ENCODE measurements at regions not wholly inside any gene's neighbourhood (a gene's known extent, or its start where the extent isn't known, plus 50 kb on each side); places are given as distances from the start of the nearest gene placed in this dataset.
"Not testable (repeated sequence)": the region's sequence is repeated elsewhere in the genome, so short reads cannot be mapped to it uniquely, and the experiment has no call there.

DNA sequence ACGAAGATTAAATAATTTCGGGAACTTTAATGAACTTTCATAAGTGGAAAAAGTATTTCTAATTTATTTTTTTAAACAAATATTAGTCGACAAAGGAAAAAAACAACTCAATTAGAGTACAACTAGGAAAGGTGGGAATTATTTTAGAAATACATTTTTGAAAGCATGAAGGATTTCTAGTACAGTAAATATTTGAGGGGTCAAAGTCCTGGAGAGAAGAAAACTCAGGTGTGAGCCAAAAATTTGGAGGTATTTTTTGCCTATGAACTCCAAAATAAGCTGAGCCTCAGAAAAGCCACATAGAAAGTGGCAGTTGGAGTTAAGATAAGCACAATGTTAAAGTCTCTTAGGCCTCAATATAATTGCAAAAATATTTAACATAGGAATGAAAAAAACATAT is 2017.3 kb downstream of the C4orf33 start:
- DNase-seq (ENCODE audit: extremely low read depth in 1 of 2, low read depth in 1 of 2), result no peak

- DNase-seq (ENCODE audit: extremely low read depth in 1 of 2, low read depth in 1 of 2), result no peak
These were observed 2017.8 kb downstream of the C4orf33 start for GRCh38 chr4:131113704-131114103.

- no peak for DNase-seq (ENCODE audit: extremely low read depth in 1 of 2, low read depth in 1 of 2)
These were observed 2023.7 kb downstream of the C4orf33 start for GRCh38 chr4:131119661-131120060.

DNA sequence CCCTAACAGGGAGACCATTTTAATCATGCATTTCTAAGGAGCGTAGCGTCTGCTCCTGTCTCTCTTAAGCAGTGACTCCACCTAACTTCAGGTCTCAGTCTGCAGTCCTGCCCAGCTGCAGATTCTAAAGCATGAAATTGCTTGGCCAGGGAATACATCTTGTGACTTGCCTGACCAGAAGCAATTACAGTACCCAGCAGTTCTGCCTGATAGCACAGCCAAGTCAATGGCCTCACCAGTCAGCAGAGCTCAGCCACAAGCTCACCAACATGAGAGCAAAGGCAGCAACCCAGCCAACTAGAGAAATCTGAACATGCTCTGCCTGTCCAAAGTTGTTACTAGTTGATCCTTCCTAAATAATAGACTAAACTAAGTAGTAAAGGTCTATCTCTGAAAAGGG is 2011.9 kb upstream of the PCDH10 start:
- DNase-seq (ENCODE audit: extremely low read depth in 1 of 2, low read depth in 1 of 2), result no peak

GRCh38 chr4:131159261-131159660 is 1989.8 kb upstream of the PCDH10 start:
- DNase-seq (ENCODE audit: extremely low read depth in 1 of 2, low read depth in 1 of 2), result no peak

GRCh38 chr4:131192318-131192717 is 1956.8 kb upstream of the PCDH10 start:
- no peak for DNase-seq (ENCODE audit: extremely low read depth in 1 of 2, low read depth in 1 of 2)

GRCh38 chr4:131207589-131207988 is 1941.5 kb upstream of the PCDH10 start:
- no peak for DNase-seq (ENCODE audit: extremely low read depth in 1 of 2, low read depth in 1 of 2)

DNA sequence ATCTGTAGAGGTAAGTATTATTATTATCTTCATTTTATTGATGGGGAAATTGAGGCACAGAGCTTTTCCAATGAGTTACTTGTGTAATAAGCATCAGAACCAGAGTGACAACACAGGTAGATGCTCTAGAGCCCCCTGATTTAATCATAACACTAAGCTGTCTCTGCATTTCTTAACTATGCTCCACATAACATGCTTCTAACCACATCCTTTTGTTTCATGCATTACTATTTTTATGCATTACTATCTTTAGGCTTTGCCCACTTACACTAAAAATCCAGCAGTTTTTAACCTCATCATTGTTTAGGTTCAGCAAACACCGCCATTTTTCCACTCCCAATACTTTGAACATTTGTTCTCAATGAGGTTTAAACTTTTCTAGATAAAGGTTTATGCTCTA is 1900.8 kb upstream of the PCDH10 start:
- no peak for DNase-seq (ENCODE audit: extremely low read depth in 1 of 2, low read depth in 1 of 2)

- DNase-seq (ENCODE audit: extremely low read depth in 1 of 2, low read depth in 1 of 2), result no peak
These were observed 1897.8 kb upstream of the PCDH10 start for GRCh38 chr4:131251321-131251720.

- no peak for DNase-seq (ENCODE audit: extremely low read depth in 1 of 2, low read depth in 1 of 2)
These were observed 1891.9 kb upstream of the PCDH10 start for GRCh38 chr4:131257241-131257640.

DNA sequence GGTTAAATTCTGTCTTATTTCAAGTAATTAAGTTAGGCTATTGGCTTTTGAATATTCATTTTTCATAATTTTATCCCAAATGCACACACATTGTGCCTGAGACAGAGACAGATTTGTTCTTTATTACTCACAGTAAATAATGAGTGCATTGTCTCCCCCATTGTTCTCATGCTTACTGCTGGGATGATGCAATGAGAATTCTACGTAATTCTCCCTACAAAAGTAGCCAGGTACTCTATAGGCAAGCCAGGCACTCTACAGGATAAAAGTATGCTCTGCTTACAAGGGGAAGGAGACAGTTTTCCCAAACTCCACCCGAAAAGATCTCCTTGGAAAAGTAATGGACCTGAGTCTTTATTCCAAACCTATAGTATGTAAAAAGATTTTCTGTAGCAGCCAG is 1890.7 kb upstream of the PCDH10 start:
- DNase-seq (ENCODE audit: extremely low read depth in 1 of 2, low read depth in 1 of 2), result no peak

DNA sequence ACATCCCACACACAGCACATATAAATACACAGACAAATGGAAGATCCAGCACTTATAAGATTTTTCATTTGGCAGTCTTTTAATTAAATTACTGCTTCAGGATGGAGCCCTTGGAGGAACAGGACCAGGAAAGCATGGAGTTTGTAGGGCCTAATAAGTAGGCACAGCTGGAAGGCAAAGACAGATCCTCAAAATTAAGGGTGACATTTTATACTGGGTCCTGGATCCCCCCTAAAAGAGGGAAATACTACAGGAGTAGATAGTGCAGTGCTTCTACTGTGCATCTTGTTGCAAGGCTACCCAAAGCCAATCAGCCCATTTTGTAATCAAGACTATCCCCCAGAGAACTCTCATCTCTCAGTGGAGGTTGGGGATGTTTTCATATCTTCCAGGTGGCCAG is 1860.7 kb upstream of the PCDH10 start:
- no peak for DNase-seq (ENCODE audit: extremely low read depth in 1 of 2, low read depth in 1 of 2)

- DNase-seq (ENCODE audit: extremely low read depth in 1 of 2, low read depth in 1 of 2), result no peak
These were observed 1852.9 kb upstream of the PCDH10 start for GRCh38 chr4:131296192-131296591.

DNA sequence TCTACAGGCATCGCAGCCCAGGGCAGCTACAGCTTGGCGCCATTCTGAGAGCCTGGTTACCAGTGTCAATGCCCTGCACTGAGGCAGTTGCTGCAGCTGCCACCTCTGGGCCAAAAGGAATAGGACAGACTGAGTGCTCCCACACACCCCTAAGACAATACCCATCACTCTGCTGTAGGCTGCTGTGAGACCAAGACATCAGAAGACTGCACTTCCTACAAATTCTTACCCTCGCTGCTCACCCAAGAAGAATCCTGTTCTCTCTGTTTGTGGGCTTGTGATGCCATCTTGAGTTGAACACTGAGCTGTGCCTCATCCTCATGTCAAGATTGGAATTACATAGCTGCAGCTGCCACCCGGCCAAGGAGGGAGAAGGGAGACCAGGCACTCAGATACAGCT is 1847.0 kb upstream of the PCDH10 start:
- no peak for DNase-seq (ENCODE audit: extremely low read depth in 1 of 2, low read depth in 1 of 2)

DNA sequence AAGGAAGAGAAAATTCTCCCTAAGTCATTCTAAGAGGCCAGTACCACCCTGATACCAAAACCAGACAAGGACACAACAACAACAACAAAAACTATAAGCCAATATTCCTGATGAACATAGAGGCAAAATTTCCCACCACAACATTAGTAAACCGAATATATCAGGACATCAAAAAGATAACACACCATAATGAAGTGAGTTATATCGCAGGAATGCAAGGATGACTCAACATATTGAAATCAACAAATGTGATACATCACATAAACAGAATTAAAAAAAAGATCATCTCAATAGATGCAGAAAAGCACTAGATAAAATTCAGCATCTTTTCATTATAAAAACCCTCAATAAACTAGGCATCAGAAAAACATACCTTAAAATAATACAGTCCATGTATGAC is 1844.4 kb upstream of the PCDH10 start:
- no peak for DNase-seq (ENCODE audit: extremely low read depth in 1 of 2, low read depth in 1 of 2)

GRCh38 chr4:131309628-131310027 is 1839.5 kb upstream of the PCDH10 start:
- DNase-seq (ENCODE audit: extremely low read depth in 1 of 2, low read depth in 1 of 2), result no peak

- no peak for DNase-seq (ENCODE audit: extremely low read depth in 1 of 2, low read depth in 1 of 2)
These were observed 1833.0 kb upstream of the PCDH10 start for GRCh38 chr4:131316086-131316485.

DNA sequence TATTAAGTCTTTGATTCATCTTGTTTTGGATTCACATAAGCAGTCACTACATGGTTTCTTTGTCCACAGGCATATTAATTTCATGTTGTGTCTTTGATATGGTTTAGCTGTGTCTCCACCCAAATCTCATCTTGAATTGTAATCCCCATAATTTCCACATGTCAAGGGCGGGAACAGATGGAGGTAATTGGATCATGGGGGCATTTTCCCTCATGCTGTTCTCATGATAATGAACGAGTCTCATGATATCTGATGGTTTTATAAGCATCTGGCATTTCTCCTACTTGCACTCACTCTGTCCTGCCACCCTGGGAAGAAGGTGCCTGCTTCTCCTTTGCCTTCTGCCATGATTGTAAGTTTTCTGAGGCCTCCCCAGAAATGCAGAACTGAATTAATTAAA is 1811.2 kb upstream of the PCDH10 start:
- no peak for DNase-seq (ENCODE audit: extremely low read depth in 1 of 2, low read depth in 1 of 2)

GRCh38 chr4:131339137-131339536 is 1810.0 kb upstream of the PCDH10 start:
- no peak for DNase-seq (ENCODE audit: extremely low read depth in 1 of 2, low read depth in 1 of 2)

DNA sequence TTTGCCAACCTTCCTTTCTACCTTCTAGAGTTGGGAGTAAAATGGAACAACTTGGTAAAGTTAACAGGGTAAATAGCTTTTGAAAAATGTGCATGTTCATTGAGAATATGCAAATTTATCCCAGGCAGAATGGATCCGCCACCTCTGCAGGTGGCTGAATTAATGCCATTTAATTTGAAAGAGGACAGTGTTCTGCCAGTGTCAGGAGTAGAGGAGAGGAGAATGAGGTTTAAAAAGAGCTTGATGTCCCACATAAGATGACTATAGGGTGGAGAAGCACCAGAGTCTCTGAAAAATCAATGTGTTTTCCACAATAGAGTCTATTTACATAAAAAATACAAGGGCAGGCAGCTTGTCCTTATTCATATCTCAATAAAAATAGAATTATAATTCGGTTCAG is 1804.3 kb upstream of the PCDH10 start:
- DNase-seq (ENCODE audit: extremely low read depth in 1 of 2, low read depth in 1 of 2), result no peak

GRCh38 chr4:131347816-131348215 is 1801.3 kb upstream of the PCDH10 start:
- no peak for DNase-seq (ENCODE audit: extremely low read depth in 1 of 2, low read depth in 1 of 2)

- no peak for DNase-seq (ENCODE audit: extremely low read depth in 1 of 2, low read depth in 1 of 2)
These were observed 1800.8 kb upstream of the PCDH10 start for GRCh38 chr4:131348263-131348662.

DNA sequence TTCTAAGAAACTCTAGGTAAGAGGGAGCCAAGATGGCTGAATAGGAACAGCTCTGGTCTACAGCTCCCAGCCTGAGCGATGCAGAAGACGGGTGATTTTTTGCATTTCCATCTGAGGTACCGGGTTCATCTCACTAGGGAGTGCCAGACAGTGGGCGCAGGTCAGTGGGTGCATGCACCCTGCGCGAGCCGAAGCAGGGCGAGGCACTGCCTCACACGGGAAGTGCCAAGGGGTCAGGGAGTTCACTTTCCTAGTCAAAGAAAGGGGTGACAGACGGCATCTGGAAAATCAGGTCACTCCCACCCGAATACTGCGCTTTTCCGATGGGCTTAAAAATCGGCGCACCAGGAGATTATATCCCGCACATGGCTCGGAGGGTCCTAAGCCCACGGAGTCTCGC is 1796.7 kb upstream of the PCDH10 start:
- DNase-seq (ENCODE audit: extremely low read depth in 1 of 2, low read depth in 1 of 2), result not testable (repeated sequence)

DNA sequence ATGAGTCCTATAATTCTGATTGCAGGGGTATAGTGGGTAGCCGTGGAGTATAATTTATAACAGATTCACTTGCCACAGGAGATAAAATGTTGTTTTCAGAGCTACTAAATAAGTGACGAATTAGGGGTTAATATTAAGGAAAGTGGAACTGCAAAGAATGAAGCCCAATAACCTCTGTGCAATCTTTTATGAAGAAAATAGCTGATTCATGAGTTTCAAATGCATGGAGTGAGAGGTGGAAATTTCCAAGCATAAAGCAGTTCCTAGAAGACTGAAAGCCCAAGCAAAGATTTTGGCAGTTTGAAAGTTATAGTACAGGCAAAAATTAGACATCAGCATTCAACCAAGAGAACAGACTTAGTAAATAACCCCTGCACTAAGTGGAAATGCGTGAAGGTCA is 1782.4 kb upstream of the PCDH10 start:
- DNase-seq (ENCODE audit: extremely low read depth in 1 of 2, low read depth in 1 of 2), result no peak
